ENCODE measurements at regions not wholly inside any gene's neighbourhood (a gene's known extent, or its start where the extent isn't known, plus 50 kb on each side); places are given as distances from the start of the nearest gene placed in this dataset.

DNA sequence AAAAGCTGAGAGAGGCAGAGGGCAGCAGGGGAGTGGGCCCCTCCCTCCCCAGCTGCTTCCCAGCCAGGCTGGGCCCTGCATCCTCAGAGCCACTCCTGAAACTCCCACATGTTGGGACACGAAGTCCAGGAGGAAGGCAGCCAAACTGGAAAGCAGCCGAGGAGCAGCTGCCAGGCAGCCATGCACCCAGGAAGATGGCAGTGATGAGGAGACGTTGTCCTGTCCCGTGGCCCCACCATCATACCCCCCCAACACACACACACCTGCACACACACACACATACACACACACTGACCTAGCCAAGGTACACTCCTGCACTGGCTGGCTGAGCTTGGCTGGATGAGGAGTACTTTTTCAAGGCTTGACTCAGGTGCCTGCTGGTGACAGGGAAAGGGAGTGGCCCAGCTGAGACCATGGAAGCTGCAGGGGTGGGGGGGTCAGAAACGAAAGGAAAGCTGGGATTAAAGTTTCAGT, 106.0 kb downstream of the CYP26B1 start:
- WGBS: 14% methylated on average over 5 of the region's 5 CpGs
- intact Hi-C loops (cut with DNase I): no loop called here
- peak; percentile 68 for DNase-seq (ENCODE audit: low spot score)

DNA sequence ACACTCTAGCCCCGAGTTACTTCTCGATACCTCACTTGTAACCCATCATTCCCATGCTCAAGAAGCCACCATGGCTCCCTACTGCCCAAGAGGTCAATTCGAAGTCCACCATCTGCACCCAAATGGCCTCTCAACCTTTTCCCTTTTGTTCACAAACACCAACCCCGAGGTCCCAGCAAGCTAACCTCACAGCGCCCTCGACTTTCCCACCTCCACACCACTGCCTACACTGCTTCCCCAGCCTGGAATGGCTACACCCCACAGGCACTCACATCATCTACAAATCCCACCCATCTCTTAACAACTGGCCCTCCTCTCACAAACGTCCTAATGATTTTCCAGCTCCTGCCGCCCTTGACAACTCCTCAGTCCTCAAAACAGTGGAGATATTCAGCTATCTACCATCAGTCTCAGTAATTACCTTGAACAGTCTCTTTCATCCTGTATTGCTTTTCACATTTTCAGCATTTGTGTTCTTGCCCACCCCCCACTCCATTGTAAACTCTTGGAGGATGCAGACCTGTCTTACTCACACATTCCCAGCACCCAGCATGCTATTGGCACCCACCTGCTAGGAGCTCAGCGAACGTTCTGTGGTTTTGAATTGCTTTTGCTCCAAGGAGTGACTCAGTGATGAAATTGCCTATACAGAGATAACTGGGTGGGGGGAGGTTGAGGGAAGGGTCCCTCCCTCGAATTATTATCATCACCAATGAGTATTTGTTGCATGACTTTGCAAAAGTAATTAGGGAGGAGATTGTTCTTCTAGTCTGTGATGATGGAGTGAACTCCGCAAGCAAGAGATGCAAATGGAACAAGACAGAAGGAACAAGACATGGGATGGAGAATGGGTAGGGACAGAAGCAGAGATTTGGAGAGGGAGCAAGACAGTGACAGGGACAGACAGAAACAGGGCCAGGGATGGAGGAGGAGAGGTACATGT, 106.8 kb downstream of the CYP26B1 start:
- no peak for TF ChIP-seq POLR2A (IDR thresholded peaks at IDR 0.05)
- TF ChIP-seq, protein P1, sequence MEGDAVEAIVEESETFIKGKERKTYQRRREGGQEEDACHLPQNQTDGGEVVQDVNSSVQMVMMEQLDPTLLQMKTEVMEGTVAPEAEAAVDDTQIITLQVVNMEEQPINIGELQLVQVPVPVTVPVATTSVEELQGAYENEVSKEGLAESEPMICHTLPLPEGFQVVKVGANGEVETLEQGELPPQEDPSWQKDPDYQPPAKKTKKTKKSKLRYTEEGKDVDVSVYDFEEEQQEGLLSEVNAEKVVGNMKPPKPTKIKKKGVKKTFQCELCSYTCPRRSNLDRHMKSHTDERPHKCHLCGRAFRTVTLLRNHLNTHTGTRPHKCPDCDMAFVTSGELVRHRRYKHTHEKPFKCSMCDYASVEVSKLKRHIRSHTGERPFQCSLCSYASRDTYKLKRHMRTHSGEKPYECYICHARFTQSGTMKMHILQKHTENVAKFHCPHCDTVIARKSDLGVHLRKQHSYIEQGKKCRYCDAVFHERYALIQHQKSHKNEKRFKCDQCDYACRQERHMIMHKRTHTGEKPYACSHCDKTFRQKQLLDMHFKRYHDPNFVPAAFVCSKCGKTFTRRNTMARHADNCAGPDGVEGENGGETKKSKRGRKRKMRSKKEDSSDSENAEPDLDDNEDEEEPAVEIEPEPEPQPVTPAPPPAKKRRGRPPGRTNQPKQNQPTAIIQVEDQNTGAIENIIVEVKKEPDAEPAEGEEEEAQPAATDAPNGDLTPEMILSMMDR (IDR thresholded peaks at IDR 0.05): no peak
- no peak for TF ChIP-seq POLR2AphosphoS5 (IDR thresholded peaks at IDR 0.05)
- Histone ChIP-seq H3K27ac (no peak overlapping the region), H3K4me3 (no peak overlapping the region), H3K9me3 (no peaks in the 10 kb centered on the region), H3K36me3 (no peaks in the 10 kb centered on the region), H3K4me1 (replicated peaks) (no peaks in the 10 kb centered on the region), H3K27me3 (replicated peaks; ENCODE audit: insufficient read depth) (no peaks in the 10 kb centered on the region)
- WGBS: 74% methylated on average over 12 of the region's 12 CpGs
- no peak for DNase-seq (ENCODE audit: low spot score)
- intact Hi-C loops (cut with DNase I): no loop called here

More for the DNA sequence above, 106.0 kb downstream of the CYP26B1 start:
- TF ChIP-seq POLR2A (IDR thresholded peaks at IDR 0.05) (no peak), POLR2AphosphoS5 (IDR thresholded peaks at IDR 0.05) (no peak)
- TF ChIP-seq, protein P1 (IDR thresholded peaks at IDR 0.05): no peak
- no peaks in the 10 kb centered on the region for H3K9me3 ChIP-seq
- H3K27me3 ChIP-seq (replicated peaks; ENCODE audit: insufficient read depth): no peaks in the 10 kb centered on the region
- no peaks in the 10 kb centered on the region for H3K4me1 ChIP-seq (replicated peaks)
- H3K27ac ChIP-seq: no peak overlapping the region
- no peaks in the 10 kb centered on the region for H3K36me3 ChIP-seq
- no peak overlapping the region for H3K4me3 ChIP-seq

DNA sequence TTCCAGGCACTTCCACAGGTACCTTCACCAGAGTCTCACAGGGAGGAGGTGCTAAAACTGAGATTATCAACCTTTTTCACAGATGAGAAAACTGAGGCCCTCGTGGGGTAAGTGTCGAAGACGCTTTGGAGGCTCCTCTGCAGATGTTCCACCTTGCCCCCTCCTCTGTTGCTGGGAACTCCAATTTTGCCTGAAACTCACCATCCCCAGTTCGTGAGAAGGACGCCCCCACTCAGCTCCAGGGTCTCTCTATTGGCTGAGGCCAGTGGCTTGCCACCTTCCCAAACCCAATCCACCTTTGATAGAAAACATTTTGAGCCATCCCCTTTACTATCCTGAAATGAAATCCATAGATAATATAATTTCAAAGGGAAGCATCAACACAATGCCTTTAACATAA, 109.1 kb downstream of the CYP26B1 start:
- Histone ChIP-seq H3K36me3 (no peaks in the 10 kb centered on the region), H3K4me1 (replicated peaks) (no peaks in the 10 kb centered on the region), H3K4me3 (no peak overlapping the region), H3K9me3 (no peaks in the 10 kb centered on the region), H3K27ac (no peak overlapping the region), H3K27me3 (replicated peaks; ENCODE audit: insufficient read depth) (no peaks in the 10 kb centered on the region)
- no peak for DNase-seq (ENCODE audit: low spot score)
- TF ChIP-seq POLR2AphosphoS5 (IDR thresholded peaks at IDR 0.05): no peak
- no peak for TF ChIP-seq POLR2A (IDR thresholded peaks at IDR 0.05)
- TF ChIP-seq, protein P1 (IDR thresholded peaks at IDR 0.05): no peak
- intact Hi-C loops (cut with DNase I): no loop called here
- WGBS: 95% methylated on average over 5 of the region's 5 CpGs

DNA sequence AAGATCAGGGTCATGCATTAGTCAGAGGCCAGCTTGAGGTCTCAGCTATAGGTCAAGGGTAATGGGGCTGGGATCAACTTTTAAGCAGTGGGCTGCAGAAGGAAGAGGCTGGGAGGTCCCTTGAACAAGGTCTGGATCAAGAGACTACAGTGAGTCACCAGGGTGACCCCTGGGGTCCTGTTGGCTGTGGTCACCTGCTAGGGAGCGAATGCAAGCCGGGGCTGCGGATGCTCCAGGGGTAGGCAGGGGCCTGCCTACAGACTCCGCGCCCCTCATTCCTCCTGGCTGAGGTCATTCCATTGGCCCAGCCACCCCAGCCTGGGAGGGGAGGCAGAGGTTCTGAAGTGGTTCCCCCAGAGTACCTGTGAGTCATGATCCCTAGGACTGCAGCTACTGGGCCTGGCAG, 110.4 kb downstream of the CYP26B1 start:
- Histone ChIP-seq H3K36me3 (no peaks in the 10 kb centered on the region), H3K4me1 (replicated peaks) (no peaks in the 10 kb centered on the region), H3K27me3 (replicated peaks; ENCODE audit: insufficient read depth) (no peaks in the 10 kb centered on the region), H3K9me3 (no peaks in the 10 kb centered on the region), H3K27ac (no peak overlapping the region), H3K4me3 (no peak overlapping the region)
- DNase-seq (ENCODE audit: low spot score): no peak
- WGBS: 100% methylated on average over 1 of the region's 5 CpGs
- intact Hi-C loops (cut with DNase I): no loop called here
- TF ChIP-seq POLR2A (IDR thresholded peaks at IDR 0.05): no peak
- TF ChIP-seq, protein P1 (IDR thresholded peaks at IDR 0.05): no peak

DNA sequence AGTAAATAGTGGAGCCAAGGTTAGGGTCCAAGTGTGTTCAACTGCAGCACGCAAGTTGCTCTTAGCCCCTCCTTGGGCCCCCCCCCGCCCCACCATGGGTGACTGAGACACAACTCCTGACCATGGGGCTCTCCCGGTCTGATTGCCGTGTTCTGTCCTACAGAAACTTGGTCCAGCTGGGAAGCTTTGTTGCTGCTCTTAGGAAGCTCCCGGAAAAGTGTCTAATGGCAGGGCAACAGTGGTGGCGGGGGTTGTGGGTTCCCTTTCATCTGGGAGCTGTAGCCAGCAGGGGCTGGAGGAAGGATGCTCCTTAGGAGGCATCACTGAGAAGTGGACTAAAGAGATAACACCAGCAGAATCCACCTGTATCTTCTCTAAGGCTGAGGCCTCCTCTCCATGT, 111.1 kb downstream of the CYP26B1 start:
- WGBS: 97% methylated on average over 6 of the region's 6 CpGs
- TF ChIP-seq POLR2A (IDR thresholded peaks at IDR 0.05) (no peak), POLR2AphosphoS5 (IDR thresholded peaks at IDR 0.05) (no peak)
- TF ChIP-seq, protein P1 (IDR thresholded peaks at IDR 0.05): no peak
- Histone ChIP-seq H3K4me1 (replicated peaks) (no peaks in the 10 kb centered on the region), H3K4me3 (no peak overlapping the region), H3K27me3 (replicated peaks; ENCODE audit: insufficient read depth) (no peaks in the 10 kb centered on the region), H3K36me3 (no peaks in the 10 kb centered on the region), H3K9me3 (no peaks in the 10 kb centered on the region), H3K27ac (no peak overlapping the region)
- intact Hi-C loops (cut with DNase I): no loop called here
- DNase-seq (ENCODE audit: low spot score): no peak

Measured in prostate gland (tissue), 2 donors.